ENCODE measurements at regions not wholly inside any gene's neighbourhood (a gene's known extent, or its start where the extent isn't known, plus 50 kb on each side); places are given as distances from the start of the nearest gene placed in this dataset.

DNA sequence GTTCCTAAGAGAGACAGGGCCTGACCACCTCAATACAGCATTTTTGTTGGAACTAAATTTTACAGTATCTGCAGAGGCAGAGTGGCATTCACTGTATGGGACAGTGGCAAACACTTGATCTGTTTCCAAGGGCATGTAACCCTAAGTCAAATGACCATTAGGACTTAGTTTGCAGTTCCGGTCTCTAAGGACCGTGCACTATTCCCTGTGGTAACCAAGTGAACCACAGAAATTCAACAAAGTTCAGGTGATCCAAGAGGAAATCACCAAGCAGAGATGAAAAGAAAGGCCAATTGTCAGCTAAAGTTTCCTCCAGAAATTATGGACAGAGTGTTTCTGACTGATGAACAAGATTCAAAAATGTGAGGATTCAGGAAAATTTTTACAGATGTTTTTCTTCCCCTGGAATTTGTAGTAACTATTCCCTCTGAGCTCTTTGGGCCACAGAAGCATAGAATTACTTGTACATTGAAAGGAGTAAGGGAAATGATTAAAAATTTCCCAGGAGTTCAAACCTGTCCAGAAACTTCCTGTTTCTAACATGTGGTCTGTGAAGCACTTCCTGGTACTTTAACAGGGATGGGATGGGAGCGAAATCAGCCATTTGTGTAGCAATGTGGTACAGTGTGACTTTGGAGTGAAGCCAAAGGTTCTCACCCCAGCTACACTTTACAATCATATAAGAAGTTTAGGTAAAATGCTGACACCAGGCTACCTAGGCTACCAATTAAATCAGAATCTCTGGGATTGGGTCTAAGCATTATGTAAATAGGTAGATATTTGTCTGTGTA, 266.1 kb upstream of the MAP3K1 start:
- no peak for DNase-seq (ENCODE audit: low spot score)

DNA sequence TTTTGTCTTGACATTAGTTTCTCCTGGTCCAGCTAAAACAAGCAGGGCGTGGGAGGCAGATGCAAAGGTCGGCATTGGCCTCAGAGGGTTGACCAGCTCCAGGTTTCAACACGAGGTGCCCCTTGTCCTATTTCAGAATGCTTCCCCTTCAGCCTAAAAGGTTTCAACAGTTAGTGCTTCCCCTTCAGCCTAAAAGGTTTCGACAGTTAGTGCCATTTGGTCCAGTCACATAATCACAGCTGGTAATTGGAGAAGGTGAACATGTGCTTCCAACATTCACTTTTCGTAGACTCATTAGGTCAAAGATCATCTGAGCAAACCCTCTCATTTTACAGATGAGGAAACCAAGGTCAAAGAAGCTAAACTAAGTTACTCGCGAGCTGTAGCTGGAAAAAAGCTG, 270.3 kb upstream of the MAP3K1 start:
- DNase-seq (ENCODE audit: low spot score): no peak

DNA sequence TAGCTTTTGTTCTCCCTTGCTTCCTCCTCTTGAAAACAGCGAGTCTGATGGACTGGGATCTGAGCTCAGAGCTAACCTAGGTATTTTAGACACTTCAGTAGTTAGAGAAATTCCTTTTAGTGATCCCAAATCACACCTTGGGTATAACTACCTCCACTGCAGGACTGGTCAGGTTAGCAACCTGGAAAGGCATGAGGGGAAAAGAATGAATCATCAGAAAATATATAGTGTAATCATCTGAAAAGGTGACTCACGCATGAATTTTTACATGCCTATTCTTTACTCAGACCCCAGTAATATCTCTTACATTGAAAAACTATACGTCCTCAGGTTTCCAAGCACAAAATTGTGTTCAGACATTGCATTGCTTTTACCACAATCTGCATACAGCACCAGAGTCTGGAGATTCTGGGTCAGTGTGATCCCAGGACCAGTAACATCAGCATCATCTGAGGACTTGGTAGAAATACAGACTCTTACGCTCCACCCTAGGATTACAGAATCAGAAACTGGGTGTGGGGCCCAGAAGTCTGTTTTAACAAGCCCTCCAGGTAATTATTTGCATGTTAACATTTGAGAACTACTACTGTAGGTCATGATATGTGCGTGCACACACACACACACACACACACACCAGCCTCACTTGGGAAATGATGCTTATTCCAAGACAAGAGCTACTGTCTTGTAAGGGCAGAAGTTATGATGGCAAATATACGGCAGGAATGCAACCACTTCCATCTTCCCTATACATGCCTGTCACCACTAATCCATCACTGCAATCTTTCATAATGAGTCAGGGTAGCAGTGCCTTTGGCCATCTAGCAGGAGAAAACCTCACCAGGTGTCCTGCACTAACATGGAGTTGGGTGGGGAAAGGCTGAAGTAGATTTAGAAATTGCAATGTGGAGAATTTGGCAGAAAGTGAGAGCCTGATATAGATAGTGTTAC, 271.6 kb upstream of the MAP3K1 start:
- DNase-seq (ENCODE audit: low spot score): no peak

DNA sequence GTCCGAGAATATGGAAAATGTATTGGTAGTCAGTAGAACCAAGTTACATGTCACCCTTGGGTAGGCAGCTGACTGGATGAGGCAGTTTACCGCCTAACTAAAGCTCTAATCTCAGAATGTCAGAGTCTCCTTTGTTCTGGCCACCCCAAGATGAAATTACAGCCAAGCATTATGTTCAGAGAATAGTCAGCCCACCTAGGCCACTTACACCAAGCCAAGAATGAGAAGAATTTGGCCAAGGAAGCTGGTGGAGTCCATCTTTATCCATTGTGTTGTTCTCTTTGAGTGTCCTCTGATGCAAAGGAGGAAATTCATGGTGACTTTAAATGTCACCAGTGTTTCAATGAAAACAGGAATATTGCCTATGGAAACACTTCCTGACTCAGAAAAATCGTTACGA, 275.1 kb upstream of the MAP3K1 start:
- no peak for DNase-seq (ENCODE audit: low spot score)

DNA sequence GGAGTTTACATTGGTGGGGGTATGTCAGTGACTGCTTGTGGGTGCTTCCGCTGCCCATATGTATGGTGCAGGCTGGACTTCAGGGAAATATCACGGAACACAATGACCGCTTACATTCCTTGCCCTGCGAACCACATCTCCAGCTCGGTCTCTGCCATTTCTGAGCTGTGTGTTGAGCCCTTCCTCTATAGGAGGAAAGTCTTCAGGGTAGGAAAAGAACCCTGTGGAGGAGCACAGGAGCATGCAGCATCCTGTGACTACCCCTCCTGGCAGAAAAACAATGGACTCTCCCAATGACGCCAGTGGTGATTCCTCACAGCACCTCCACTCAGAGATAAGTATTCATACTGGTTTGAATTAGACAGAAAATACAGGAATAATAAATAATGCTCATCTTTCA, 276.8 kb upstream of the MAP3K1 start:
- no peak for DNase-seq (ENCODE audit: low spot score)

DNA sequence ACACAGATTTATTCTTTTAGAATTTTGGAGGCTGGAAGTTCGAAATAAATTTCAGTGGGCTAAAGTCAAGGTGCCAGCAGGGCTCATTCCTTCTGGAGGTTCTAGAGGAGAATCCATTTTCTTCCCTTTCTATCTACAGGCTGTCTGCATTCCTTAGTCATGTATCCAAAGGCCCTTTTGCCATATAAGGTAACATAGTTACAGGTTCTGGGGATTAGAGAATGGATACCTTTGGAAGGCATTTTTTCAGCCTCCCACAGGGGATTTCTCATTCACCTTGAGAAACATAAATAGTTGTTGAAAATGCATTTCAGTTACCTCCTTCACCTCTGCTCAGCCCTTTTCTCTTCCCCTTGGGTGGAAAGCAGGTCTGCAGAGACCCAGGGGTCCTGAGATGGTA, 280.0 kb upstream of the MAP3K1 start:
- no peak for DNase-seq (ENCODE audit: low spot score)

DNA sequence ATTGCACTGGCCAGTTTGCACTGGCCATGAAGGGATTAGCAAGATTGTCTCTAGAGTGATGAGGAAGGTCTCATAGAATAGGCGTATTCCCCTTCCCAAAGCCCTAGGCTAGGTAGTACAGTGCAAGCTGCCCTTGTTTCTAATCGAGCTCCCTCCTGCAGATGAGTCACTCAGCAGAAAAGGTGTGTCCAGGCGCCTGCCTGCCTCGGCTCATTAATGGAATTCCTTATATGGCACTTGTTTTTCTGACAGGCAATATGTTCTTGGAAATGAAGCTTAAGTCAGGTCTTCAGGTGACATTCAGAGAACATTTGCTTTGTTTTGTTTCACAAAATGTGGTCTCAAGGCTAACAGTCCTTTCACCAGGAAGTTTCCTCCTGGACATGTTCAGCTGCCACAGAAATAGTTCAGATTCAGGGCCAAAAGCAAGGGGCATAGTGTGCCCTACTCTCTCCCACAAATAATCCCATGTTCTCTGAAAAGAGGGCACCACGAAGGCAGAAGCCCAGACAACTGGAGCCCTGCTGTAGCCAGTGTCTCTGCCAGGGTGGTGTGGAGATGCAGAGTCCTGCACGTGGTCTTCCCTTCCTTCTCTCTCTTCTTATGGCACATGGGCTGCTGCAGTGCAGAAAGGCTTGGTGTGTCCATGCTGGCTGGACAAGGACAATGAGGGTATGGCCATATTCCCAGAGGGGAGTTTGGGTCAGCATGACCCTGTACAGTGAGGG, 281.1 kb upstream of the MAP3K1 start:
- peak; percentile 80 for DNase-seq (ENCODE audit: low spot score)

DNA sequence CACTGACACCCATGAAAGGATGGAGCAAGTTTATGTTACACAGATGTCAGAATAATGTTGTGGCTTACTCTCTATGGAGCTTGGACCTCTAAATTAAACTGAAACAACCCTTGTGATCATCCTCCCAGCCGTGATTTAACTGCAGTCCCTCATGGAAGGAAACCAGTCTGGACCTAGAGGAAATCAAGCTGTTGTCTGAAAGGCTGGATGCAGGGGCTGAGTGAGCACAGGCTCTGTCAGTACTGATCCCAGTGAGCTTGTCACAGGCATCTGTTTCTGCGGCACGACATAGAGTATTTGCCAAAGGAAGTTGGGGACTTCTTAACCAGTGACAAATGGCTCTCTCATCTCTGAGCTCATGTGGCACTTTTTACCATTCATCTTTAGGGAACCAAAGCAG, 282.9 kb upstream of the MAP3K1 start:
- no peak for DNase-seq (ENCODE audit: low spot score)

DNA sequence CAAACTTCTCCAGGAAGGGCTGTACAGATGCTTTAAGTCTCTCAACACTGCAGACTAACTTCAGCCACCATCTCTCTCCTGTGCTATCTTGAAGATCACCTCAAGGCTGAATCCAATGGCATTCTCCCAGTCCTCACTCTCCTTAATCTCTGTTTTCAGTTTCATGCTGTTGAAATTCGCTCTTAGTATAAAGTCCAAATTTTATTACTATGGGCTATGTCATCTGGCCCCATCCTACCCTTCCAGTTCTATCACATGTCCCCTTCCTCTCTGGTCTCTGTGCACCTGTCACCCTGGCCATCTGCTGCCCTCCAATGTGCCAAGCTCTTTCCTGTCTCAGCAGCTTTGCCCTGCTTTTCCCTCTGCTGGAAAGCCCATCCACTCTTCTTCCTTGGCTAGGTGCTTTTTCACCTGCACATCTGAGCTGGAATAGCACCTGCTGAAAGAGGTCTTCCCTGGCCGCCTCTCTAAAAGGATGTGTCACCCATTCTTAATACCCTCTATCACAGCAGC, 284.7 kb upstream of the MAP3K1 start:
- no peak for DNase-seq (ENCODE audit: low spot score)

DNA sequence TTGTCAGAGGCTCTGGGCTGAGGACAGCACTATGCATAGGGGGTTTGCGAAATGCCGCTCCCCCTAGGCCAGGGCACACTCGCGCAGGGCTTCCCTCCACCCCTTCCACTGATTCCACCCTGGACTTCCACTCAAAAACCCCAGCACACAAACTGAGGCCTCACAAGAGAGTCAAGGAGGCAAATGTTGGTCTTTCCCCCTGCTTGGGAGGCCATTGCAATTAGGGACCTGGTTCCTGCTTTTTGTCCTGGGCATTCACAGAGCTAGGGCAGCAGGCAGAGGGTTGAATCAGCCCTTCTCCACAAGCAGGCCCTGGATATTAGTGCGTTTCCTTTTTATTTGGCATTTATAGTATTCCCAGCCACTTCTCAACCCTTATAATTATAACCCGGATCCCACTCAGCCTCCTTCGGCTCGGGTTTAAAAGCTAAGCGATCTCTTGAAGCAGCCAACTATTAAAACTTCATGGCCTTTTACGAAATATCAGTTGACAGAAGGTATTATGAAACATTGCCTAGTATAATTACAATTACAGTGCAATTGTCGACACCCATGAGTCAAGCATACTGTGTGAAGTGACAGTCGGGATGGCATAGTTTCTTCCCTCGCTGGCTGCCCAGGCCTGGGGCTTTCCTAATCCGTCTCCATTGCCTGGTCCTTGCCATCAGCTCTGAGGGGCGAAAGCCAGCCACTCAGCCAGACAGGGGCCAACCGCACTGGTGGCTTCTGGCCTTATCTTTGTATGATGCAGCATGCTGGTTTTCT, 285.5 kb upstream of the MAP3K1 start:
- DNase-seq (ENCODE audit: low spot score): no peak

DNA sequence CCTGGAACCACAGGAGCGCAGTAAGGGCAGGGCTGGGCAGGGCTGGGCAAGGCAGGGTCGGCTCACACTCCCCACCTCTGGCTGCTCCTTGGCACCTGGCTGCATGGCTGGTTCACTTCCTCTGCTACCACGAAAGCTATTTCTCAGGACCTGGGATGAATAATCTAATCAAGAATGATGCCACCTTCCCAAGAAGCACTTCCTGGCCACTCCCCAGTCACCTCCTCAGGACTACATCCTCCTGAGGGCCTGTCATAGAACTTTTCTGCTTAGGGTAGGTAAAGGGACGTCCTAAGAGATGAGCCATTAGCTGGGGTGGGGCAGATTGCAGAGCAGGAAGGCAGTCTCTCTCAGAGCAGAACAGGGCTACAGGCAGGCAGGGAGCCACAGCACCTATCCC, 288.2 kb upstream of the MAP3K1 start:
- peak; percentile 64 for DNase-seq (ENCODE audit: low spot score)

DNA sequence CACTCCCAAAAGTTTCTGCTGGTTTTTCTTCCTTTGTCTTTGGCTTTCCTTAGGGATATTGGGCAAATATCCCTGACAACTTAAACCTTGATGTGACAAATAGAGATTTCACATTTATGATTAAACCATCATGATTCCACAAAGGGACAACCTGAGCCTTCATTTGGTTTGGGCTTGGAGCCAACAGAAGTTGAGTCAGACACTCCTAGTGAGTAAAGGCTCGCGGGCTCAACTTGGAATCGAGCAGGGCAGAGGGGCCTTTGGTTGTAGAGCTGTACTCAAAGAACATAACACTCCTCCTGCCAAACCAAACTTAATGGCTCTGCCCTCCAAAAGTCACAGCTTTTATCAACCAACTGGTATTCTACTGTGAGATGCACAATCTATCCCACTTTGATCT, 290.2 kb upstream of the MAP3K1 start:
- peak; percentile 42 for DNase-seq (ENCODE audit: low spot score)

DNA sequence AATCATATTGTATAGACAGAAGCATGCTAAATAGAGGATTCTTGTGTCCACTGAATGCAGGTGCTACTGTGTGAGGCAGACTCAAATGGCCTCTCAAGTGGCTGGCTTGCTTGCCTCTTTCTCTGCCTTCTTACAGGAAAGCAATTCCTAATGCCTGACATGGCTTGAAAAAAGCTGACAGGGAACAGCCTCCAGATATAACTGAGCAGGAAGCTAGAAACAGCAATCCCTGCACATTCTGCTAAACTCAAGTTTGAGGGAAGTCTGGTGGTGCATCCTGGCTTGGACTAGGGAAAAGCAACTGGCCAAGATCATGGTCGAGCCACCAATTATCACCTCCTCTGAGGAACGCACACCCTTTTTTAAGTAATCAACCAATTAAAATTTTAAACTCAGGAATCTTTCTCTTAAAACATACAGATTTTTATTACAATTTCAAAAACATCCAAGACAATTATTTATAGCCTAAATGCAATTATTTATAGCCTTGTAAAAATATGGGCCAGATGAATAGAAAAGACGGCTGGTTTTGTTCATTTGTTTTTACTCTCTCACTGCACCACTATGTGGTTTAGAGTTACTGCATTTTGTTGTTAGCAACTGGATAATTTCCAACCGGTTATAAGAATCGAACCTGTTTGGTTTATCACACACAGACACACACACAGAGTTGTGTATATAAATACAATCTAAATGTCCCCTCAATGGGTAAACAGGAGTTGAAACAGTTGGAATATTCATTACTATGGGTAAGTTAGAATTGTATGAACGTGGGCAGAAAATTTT, 290.9 kb upstream of the ANKRD55 start:
- DNase-seq (ENCODE audit: low spot score): no peak

DNA sequence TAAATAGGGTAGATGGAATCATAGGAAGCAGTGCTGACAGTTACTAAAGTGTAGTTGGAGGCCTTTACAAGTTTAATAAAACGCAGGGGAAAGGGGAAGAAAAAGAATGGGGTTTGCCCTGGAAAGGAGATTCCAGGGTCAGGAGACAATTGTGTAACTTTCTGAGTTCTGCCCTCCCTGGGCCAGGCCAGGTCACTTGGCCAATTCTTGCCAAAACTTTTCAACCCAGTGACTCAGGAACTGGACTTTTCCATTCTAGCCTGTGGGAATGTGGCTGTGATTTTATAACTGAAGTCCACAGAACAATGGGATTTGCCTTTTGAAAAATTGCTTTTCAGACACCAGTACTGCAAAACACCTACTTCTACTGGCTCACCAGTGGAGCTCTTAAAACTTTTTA, 289.8 kb upstream of the ANKRD55 start:
- DNase-seq (ENCODE audit: low spot score): no peak

DNA sequence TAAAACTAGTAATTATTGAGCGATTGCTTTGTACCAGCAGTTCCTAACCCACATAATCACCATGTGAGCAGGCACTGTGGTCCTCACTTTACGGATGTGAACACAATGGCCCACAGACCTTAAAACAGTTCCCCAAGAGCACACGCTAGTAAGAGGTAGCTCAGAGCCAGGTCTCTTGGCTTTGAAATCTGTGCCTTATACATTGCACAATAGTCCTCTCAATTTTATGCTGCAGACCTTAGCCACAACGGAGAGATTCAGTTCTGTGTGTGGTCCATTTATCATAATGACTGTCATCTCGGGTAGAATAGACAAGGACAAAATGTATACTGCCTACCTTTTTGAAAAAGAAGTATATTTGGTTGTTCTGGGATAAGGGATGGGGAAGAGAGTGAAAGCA, 289.0 kb upstream of the ANKRD55 start:
- DNase-seq (ENCODE audit: low spot score): no peak

DNA sequence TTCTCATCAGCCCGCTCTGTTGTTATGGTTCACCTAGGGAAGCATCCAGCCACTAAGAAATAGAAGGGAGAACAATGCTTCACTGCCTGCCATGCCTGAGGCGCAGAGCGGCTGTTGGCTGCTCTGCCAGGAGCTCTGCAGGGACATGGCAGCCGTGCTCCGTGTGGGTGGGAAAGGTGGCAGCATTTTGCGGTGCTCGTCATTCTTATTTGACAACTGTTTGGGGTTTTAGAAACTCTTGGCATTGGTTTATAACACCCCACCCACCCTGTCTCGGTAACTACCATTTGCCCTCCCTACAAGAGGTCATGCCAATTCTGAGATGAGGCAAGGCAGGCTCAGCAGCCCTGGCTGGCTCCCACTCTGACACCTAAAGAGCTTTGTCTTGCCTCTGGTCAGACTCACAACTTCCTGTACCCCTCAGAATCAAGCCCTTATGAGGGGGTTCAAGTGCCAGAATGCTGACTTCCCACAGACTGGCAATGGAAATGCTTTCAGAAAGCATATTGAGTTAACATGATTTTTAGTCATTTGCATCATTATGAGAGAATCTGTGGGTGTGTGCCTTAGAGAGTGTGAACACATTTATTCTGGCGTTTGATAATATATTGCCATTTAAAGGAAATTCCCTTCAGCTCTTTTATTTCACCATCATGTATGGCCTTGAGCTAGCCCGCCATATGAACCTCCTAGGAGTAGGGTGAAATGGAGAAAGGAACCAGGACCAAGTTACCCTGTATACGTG, 288.0 kb upstream of the ANKRD55 start:
- DNase-seq (ENCODE audit: low spot score): no peak

DNA sequence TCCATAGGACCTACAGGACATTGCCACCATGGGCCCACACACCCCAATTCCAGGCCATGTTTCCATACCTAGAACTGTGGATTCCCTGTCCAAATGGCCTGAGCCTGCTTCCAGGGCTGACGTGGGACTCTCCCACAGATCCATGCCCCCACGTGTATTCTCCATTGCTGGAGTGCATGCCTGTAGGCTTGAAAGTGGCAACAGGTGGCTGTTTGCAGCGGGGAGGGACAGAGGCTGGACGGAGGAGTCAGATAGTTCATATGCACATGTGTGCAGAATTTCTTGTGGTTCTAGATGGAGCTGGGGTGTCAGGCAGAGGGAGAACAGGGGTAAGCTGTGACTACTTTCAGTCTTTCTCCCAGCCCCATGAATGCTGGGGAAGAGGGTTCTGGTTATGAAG, 285.7 kb upstream of the ANKRD55 start:
- no peak for DNase-seq (ENCODE audit: low spot score)

DNA sequence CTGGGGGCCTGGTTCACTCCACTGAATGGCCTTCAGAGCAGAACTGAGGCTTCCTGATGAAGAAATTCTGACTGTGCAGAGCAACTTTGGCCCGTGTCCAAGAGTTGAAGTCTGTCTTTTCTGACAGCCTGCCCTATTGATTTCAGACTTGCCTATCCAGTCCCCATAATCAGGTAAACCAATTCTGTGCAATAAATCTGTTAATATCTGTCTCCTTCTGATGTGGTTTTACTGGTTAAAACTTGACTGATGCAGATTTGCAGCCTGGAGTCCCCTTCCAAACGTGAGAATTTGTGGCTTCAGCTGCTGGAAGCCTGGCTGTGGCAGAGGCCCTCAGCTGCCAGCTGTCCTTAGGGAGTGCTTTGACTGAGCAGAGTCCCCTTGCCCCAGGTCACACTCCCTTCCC, 283.9 kb upstream of the ANKRD55 start:
- DNase-seq (ENCODE audit: low spot score): peak; percentile 44

DNA sequence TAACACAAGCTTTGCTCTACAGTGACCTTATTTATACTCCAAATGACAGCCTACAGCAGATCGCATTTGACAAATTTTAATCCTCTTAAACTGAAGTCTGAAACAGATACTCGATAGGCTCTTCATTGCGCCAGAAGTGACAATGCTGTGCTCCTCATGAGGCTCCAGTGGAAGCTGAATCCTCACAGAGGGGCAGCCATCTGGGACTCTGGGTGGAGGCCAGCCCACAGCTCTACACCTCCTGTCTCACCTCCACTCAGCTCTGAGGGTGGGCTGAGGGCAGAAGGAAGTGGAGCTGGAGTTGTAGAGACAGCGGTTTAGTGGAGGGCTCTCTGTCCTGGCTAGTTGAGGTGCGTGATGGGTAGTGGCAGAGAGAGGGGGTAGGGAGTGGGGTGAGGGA, 283.3 kb upstream of the ANKRD55 start:
- no peak for DNase-seq (ENCODE audit: low spot score)

DNA sequence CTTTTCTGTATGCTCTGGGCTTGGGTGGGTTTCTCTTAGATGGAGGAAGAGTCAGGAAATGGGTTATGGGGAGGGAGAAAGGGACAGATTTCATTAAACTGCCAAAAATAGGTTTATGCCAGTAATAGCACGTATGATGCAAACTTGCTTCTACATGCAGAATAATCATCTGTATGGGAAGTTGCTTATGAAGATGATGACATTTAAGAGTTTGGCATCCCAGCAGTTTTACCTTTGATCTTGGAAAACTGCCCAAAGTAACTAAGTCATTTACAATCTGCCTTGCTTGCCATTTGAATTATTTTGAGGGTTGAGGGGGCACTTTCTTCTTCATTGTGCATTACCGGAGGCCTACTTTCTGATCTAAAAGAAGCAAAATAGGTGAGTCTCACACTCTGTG, 282.9 kb upstream of the ANKRD55 start:
- no peak for DNase-seq (ENCODE audit: low spot score)
